Endodermal cell (in vitro differentiated cells): ENCODE measurements at regions not wholly inside any gene's neighbourhood (a gene's known extent, or its start where the extent isn't known, plus 50 kb on each side); places are given as distances from the start of the nearest gene placed in this dataset.
A peak's percentile ranks its signal among the peaks of the same experiment; 100 is the strongest.

Source experiments
- DNase-seq: peaks from one replicate; pipeline ENCODE4 v3.0.0-alpha.2; 2017
- H3K27ac ChIP-seq: 2 replicates; pipeline ENCODE4 v1.5.1; 2013; ENCODE audit warnings: mild to moderate bottlenecking, low read depth, low read length, moderate library complexity
- H3K27me3 ChIP-seq: 2 replicates; pipeline ENCODE4 v1.6.1; 2013; ENCODE audit warnings: mild to moderate bottlenecking, low read length, moderate library complexity; ENCODE audit not compliant: insufficient read depth, control insufficient read depth, poor library complexity, severe bottlenecking
- H3K36me3 ChIP-seq: 2 replicates; pipeline ENCODE4 v1.7.0; 2013; ENCODE audit warnings: mild to moderate bottlenecking, low read length, moderate library complexity; ENCODE audit not compliant: control insufficient read depth, insufficient read depth
- H3K4me1 ChIP-seq: one replicate; pipeline ENCODE4 v1.7.0; 2013; ENCODE audit warnings: low read length; ENCODE audit not compliant: control insufficient read depth, insufficient read depth
- H3K4me3 ChIP-seq: 2 replicates; pipeline ENCODE4 v1.5.1; 2013; ENCODE audit warnings: mild to moderate bottlenecking, low read length, moderate library complexity
- H3K9ac ChIP-seq: 2 replicates; pipeline ENCODE4 v1.6.1; 2013; ENCODE audit warnings: mild to moderate bottlenecking, low read length, moderate library complexity; ENCODE audit not compliant: poor library complexity, severe bottlenecking; ENCODE audit errors: extremely low read depth
- H3K9me3 ChIP-seq: 2 replicates; pipeline ENCODE4 v1.6.1; 2013; ENCODE audit warnings: mild to moderate bottlenecking, low read length, moderate library complexity; ENCODE audit not compliant: control insufficient read depth
- H3K27ac Mint-ChIP-seq: 2 replicates; pipeline ENCODE4 v1.8.0; 2020; ENCODE audit warnings: mixed read lengths
- H3K27me3 Mint-ChIP-seq: 2 replicates; pipeline ENCODE4 v1.8.0; 2021; ENCODE audit warnings: mild to moderate bottlenecking, mixed read lengths; ENCODE audit not compliant: insufficient read depth
- H3K36me3 Mint-ChIP-seq: 2 replicates; pipeline ENCODE4 v1.8.0; 2020; ENCODE audit warnings: low read depth, mixed read lengths
- H3K4me1 Mint-ChIP-seq: 2 replicates; pipeline ENCODE4 v1.8.0; 2020; ENCODE audit warnings: mixed read lengths
- H3K4me3 Mint-ChIP-seq: 2 replicates; pipeline ENCODE4 v1.8.0; 2020; ENCODE audit warnings: mild to moderate bottlenecking, moderate library complexity, mixed read lengths
- H3K9me3 Mint-ChIP-seq: 2 replicates; pipeline ENCODE4 v1.8.0; 2020; ENCODE audit warnings: mild to moderate bottlenecking, mixed read lengths
- WGBS, 2 experiments: methylation state at CpG; one replicate each; pipeline versions ENCODE4 v1.1.5 to v1.1.7; 2013; ENCODE audit warnings: missing lambda C conversion rate in 2 of 2, mixed read lengths in 1 of 2; ENCODE audit not compliant: insufficient coverage in 1 of 2, insufficient read length in 1 of 2; 5-methylcytosine and 5-hydroxymethylcytosine counted together
- TF ChIP-seq, protein P1 (sequence below): fragments of 200-600 bp; sonication (generic); conservative IDR thresholded peaks from 2 replicates; pipeline ENCODE4 v1.5.0; 2021; ENCODE audit warnings: antibody characterized with exemption, mild to moderate bottlenecking

DNA sequence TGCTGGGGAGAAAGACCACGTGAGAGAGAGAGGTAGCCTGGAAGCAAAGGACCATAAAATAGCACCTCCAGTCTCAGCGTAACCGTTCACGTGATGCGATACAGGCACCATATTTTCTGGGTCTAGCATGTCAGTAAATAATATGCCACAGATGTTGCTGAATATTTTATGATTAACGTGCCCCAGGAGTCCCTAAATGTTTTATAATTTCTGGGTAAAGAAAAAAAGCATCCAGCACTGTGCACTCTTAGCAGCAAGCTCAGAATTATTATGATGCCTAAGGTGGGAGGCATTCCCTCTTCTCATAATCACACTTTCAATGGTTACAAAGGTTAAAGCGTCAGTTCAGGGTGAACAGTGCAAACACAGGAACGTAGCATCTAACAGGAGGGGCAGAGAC is 121.8 kb downstream of the CAVIN4 start:
- Mint-ChIP-seq H3K27me3 (no peaks in the 10 kb centered on the region), H3K9me3 (peaks cover 5% of the 10 kb centered on the region), H3K36me3 (no peaks in the 10 kb centered on the region), H3K4me3 (no peak overlapping the region), H3K4me1 (peaks cover 3% of the 10 kb centered on the region), H3K27ac (no peak overlapping the region)
- TF ChIP-seq, protein P1, sequence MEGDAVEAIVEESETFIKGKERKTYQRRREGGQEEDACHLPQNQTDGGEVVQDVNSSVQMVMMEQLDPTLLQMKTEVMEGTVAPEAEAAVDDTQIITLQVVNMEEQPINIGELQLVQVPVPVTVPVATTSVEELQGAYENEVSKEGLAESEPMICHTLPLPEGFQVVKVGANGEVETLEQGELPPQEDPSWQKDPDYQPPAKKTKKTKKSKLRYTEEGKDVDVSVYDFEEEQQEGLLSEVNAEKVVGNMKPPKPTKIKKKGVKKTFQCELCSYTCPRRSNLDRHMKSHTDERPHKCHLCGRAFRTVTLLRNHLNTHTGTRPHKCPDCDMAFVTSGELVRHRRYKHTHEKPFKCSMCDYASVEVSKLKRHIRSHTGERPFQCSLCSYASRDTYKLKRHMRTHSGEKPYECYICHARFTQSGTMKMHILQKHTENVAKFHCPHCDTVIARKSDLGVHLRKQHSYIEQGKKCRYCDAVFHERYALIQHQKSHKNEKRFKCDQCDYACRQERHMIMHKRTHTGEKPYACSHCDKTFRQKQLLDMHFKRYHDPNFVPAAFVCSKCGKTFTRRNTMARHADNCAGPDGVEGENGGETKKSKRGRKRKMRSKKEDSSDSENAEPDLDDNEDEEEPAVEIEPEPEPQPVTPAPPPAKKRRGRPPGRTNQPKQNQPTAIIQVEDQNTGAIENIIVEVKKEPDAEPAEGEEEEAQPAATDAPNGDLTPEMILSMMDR, result no peak
- Histone ChIP-seq H3K4me1 (no peaks in the 10 kb centered on the region), H3K27ac (no peak overlapping the region), H3K36me3 (no peaks in the 10 kb centered on the region), H3K9me3 (peaks cover 4% of the 10 kb centered on the region), H3K27me3 (no peaks in the 10 kb centered on the region), H3K9ac (no peak overlapping the region), H3K4me3 (no peak overlapping the region)
- DNase-seq, result no peak
- WGBS, 2 experiments, result 91 to 94% methylated on average over 7 to 8 of the region's 8 CpGs

DNA sequence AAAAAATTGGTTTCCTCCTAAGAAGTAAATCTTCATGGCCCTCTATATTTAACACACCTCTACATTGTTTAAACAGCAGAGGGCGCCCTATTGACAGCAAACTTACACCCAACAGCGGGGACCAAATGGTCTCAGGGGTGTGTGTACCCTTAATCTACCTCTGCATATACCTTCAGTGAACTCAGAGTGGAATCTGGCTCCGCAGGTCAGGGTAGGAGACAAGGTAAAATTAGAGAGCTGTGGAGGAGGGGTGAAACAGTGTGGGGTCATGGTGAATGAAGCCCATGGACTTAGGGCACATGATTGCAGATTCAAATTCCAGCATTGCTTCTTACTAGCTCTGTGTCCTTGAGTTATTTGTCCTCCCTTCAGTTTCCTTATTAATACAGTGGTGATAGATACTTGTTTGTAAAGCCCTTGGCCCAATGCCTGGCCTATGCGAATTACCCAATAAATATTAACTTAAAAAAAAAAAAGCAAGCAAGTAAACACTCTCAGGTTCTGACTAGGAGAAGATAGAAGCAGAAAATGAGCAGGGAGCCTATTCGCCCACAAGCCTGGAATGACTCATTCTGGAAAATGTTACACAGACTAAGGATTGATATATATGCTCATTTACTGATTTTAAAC is 122.9 kb downstream of the CAVIN4 start:
- no peak overlapping the region for H3K4me3 Mint-ChIP-seq
- WGBS, 2 experiments, result 65 to 100% methylated on average over 1 to 5 of the region's 5 CpGs

DNA sequence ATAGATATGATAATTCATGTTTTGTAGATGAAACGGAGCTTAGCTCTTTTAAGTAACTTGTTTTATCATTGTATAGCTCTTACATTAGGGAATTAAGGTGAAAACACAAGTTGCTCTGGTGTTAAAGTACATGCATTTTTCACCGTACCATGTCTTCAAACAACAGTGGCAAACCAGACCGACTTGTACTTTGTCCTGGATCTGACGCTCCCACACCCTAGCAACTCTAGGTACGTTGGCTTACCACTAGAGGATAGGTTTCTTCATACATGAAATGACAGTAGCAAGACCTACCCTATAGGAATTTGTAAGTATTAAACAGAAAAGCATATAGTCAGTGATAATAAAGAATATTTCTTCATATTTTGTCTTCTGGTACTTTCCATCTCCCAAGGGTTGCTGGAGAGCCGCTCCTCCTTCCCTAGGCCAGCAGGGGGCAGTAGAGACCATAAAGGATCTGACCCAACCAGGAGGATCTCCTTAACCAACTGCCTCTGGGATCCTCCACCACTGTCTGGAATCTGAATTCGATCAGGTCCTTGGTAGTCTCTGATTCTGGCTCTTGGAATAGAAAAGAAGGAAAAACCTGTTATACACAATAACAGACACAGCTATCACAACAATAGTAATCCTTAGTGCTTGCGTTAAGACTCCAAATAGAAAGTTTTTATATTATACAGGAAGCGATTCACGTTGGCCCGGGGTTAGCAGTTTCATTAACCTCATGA is 136.7 kb downstream of the CAVIN4 start:
- H3K27me3 ChIP-seq, result no peaks in the 10 kb centered on the region
- no peak overlapping the region for H3K9ac ChIP-seq
- TF ChIP-seq, protein P1, result peak; percentile 98
- no peak overlapping the region for H3K4me3 Mint-ChIP-seq
- peaks cover 23% of the 10 kb centered on the region for H3K9me3 ChIP-seq
- DNase-seq, result peak; percentile 93
- H3K27ac ChIP-seq, result no peak overlapping the region
- H3K4me1 ChIP-seq, result no peaks in the 10 kb centered on the region
- no peaks in the 10 kb centered on the region for H3K27me3 Mint-ChIP-seq
- H3K36me3 Mint-ChIP-seq, result peaks cover 9% of the 10 kb centered on the region
- H3K27ac Mint-ChIP-seq, result no peak overlapping the region
- no peaks in the 10 kb centered on the region for H3K36me3 ChIP-seq
- no peak overlapping the region for H3K4me3 ChIP-seq
- peaks cover 33% of the 10 kb centered on the region for H3K9me3 Mint-ChIP-seq
- WGBS, 2 experiments, result 81 to 83% methylated on average over 7 to 11 of the region's 11 CpGs
- H3K4me1 Mint-ChIP-seq, result peaks cover 4% of the 10 kb centered on the region

More for the DNA sequence above, 122.9 kb downstream of the CAVIN4 start:
- no peak overlapping the region for H3K27ac Mint-ChIP-seq
- no peaks in the 10 kb centered on the region for H3K27me3 Mint-ChIP-seq
- DNase-seq, result peak; percentile 75
- Histone ChIP-seq H3K9ac (no peak overlapping the region), H3K27me3 (no peaks in the 10 kb centered on the region), H3K9me3 (peaks cover 4% of the 10 kb centered on the region), H3K4me1 (no peaks in the 10 kb centered on the region), H3K27ac (no peak overlapping the region), H3K36me3 (no peaks in the 10 kb centered on the region), H3K4me3 (no peak overlapping the region)
- no peaks in the 10 kb centered on the region for H3K36me3 Mint-ChIP-seq
- peaks cover 9% of the 10 kb centered on the region for H3K9me3 Mint-ChIP-seq
- peaks cover 3% of the 10 kb centered on the region for H3K4me1 Mint-ChIP-seq
- TF ChIP-seq, protein P1, result peak; percentile 91
